ENCODE measurements at regions not wholly inside any gene's neighbourhood (a gene's known extent, or its start where the extent isn't known, plus 50 kb on each side); places are given as distances from the start of the nearest gene placed in this dataset.
"Not testable (repeated sequence)": the region's sequence is repeated elsewhere in the genome, so short reads cannot be mapped to it uniquely, and the experiment has no call there.

DNA sequence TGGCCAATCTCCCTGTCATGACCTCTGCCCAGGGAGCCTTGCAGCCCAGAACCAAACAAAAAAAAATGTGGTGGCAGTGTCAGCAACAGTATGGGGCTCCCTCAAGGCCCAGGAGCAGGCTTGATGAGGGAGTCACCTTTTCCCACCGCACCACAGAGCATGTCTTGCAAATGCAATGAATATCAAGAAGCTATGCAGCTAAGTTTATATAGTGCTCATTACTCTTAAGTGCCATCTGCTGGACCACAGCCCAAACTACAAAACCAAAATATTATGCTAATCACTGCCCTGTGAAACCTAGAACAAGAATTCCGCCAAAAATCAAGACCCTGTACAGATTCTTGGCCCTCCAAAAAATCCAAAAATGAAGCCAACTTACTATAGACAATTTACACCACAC lies 65.9 kb downstream of the PABPC5 start:
- peak in 3 of 11 donors; percentile 0 for DNase-seq (ENCODE audit: extremely low read depth in 1 of 11, low read depth in 9 of 11, low spot score in 4 of 11)

DNA sequence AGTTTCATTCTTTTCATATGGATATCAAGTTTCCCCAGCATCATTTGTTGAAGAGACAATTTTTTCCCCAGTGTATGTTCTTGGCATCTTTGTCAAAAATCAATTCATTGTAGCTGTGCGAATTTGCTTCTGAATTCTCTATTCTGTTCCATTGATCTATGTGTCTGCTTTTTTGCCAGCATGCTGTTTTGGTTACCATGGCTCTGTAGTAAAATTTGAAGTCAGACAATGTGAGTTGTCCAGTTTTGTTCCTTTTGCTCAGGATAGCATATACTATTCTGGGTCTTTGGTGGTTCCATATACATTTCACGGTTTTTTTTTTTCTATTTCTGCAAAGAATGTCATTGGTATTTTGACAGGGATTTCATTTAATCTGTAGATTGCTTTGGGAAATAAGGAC lies 95.6 kb downstream of the PABPC5 start:
- DNase-seq (ENCODE audit: extremely low read depth in 1 of 11, low read depth in 9 of 11, low spot score in 4 of 11), result not testable (repeated sequence)

DNA sequence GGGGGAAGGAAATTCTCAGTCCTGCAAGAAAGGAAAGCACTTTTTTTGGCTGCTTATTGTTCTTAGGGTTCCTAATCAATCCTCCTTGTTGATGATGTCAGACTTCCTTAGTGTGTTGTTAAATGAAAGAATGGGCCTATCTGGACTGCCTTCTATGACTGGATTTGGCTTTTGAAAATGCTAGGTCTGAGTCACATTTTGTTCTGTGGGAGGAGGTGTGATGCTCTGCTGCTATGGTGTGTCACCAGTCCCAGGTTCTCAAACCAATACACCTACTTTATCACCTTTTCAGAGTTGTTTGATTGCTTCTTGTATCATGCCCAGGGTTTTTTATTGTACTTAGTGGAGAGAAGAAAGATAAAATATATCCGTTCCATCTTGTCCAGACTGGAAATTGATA lies 128.5 kb downstream of the PABPC5 start:
- DNase-seq (ENCODE audit: extremely low read depth in 1 of 11, low read depth in 9 of 11, low spot score in 4 of 11), result not testable (repeated sequence)
